IMR-90 (cell line): ENCODE measurements at regions not wholly inside any gene's neighbourhood (a gene's known extent, or its start where the extent isn't known, plus 50 kb on each side); places are given as distances from the start of the nearest gene placed in this dataset.

Source experiments
- CEBPB ChIP-seq: IDR thresholded peaks from 2 replicates; pipeline ENCODE4 v1.6.1; 2012; ENCODE audit warnings: low read depth, low read length, improper control_type of control experiment
- CHD1 ChIP-seq: IDR thresholded peaks from 2 replicates; pipeline ENCODE4 v1.6.1; 2012; ENCODE audit warnings: low read depth, low read length, improper control_type of control experiment
- MXI1 ChIP-seq: IDR thresholded peaks from 2 replicates; pipeline ENCODE4 v1.6.1; 2012; ENCODE audit warnings: low read depth, mild to moderate bottlenecking, low read length, moderate library complexity, borderline replicate concordance
- POLR2A ChIP-seq: IDR thresholded peaks from 2 replicates; pipeline ENCODE4 v1.6.1; 2012; ENCODE audit warnings: mild to moderate bottlenecking, low read depth, low read length
- RAD21 ChIP-seq: IDR thresholded peaks from 2 replicates; pipeline ENCODE4 v1.6.1; 2012; ENCODE audit warnings: low read length, improper control_type of control experiment
- RFX5 ChIP-seq: IDR thresholded peaks from 2 replicates; pipeline ENCODE4 v1.8.0; 2012; ENCODE audit warnings: low read depth, mild to moderate bottlenecking, low read length, moderate library complexity
- SMC3 ChIP-seq: fragments of 150-350 bp; IDR thresholded peaks from 2 replicates; pipeline ENCODE4 v1.6.1; 2016; ENCODE audit warnings: low read depth, mild to moderate bottlenecking, antibody characterized with exemption, low read length, moderate library complexity
- USF2 ChIP-seq: fragments of 150-350 bp; IDR thresholded peaks from 2 replicates; pipeline ENCODE4 v1.6.1; 2017; ENCODE audit warnings: mild to moderate bottlenecking, antibody characterized with exemption, low read length, low read depth
- TF ChIP-seq, protein P1 (sequence below): conservative IDR thresholded peaks from 2 replicates; pipeline ENCODE4 v1.5.1; 2012; ENCODE audit warnings: mild to moderate bottlenecking, low read depth, low read length, improper control_type of control experiment
- TF ChIP-seq, protein P2 (sequence below): fragments of 150-350 bp; IDR thresholded peaks from 2 replicates; pipeline ENCODE4 v1.6.1; 2016; ENCODE audit warnings: low read depth, mild to moderate bottlenecking, low read length, moderate library complexity, borderline replicate concordance

- TF ChIP-seq, protein P1, sequence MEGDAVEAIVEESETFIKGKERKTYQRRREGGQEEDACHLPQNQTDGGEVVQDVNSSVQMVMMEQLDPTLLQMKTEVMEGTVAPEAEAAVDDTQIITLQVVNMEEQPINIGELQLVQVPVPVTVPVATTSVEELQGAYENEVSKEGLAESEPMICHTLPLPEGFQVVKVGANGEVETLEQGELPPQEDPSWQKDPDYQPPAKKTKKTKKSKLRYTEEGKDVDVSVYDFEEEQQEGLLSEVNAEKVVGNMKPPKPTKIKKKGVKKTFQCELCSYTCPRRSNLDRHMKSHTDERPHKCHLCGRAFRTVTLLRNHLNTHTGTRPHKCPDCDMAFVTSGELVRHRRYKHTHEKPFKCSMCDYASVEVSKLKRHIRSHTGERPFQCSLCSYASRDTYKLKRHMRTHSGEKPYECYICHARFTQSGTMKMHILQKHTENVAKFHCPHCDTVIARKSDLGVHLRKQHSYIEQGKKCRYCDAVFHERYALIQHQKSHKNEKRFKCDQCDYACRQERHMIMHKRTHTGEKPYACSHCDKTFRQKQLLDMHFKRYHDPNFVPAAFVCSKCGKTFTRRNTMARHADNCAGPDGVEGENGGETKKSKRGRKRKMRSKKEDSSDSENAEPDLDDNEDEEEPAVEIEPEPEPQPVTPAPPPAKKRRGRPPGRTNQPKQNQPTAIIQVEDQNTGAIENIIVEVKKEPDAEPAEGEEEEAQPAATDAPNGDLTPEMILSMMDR, result no peak
- TF ChIP-seq USF2 (no peak), RFX5 (no peak), POLR2A (no peak), RAD21 (no peak), CEBPB (no peak), MXI1 (no peak), SMC3 (no peak), CHD1 (no peak)
- TF ChIP-seq, protein P2, sequence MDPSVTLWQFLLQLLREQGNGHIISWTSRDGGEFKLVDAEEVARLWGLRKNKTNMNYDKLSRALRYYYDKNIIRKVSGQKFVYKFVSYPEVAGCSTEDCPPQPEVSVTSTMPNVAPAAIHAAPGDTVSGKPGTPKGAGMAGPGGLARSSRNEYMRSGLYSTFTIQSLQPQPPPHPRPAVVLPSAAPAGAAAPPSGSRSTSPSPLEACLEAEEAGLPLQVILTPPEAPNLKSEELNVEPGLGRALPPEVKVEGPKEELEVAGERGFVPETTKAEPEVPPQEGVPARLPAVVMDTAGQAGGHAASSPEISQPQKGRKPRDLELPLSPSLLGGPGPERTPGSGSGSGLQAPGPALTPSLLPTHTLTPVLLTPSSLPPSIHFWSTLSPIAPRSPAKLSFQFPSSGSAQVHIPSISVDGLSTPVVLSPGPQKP, result no peak
These were observed 93.1 kb upstream of the CCL1 start for GRCh38 chr17:34456121-34456520.
